ENCODE measurements at regions not wholly inside any gene's neighbourhood (a gene's known extent, or its start where the extent isn't known, plus 50 kb on each side); places are given as distances from the start of the nearest gene placed in this dataset.
"Not testable (repeated sequence)": the region's sequence is repeated elsewhere in the genome, so short reads cannot be mapped to it uniquely, and the experiment has no call there.

- no peak for DNase-seq (ENCODE audit: low read depth)
- no peaks in the 10 kb centered on the region for H3K36me3 ChIP-seq (ENCODE audit: control insufficient read depth, insufficient read depth, low read length)
- H3K27me3 ChIP-seq (ENCODE audit: control insufficient read depth, insufficient read depth, low read length): no peaks in the 10 kb centered on the region
- TF ChIP-seq CTCF (IDR thresholded peaks at IDR 0.05; ENCODE audit: insufficient read depth, low read depth, low read length): no peak
- ChIA-PET CTCF (no interaction called here), POLR2A (no interaction called here)
- no peak overlapping the region for H3K4me3 ChIP-seq (ENCODE audit: low read depth, low read length)
Observed at GRCh38 chr2:184444217-184444616, 154.1 kb upstream of the ZNF804A start.

- ChIA-PET CTCF (no interaction called here), POLR2A (no interaction called here)
- no peaks in the 10 kb centered on the region for H3K36me3 ChIP-seq (ENCODE audit: control insufficient read depth, insufficient read depth, low read length)
- no peak for DNase-seq (ENCODE audit: low read depth)
- no peak overlapping the region for H3K4me3 ChIP-seq (ENCODE audit: low read depth, low read length)
- no peaks in the 10 kb centered on the region for H3K27me3 ChIP-seq (ENCODE audit: control insufficient read depth, insufficient read depth, low read length)
- no peak for TF ChIP-seq CTCF (IDR thresholded peaks at IDR 0.05; ENCODE audit: insufficient read depth, low read depth, low read length)
Observed at GRCh38 chr2:184444623-184445223, 153.6 kb upstream of the ZNF804A start.

- Histone ChIP-seq H3K36me3 (ENCODE audit: control insufficient read depth, insufficient read depth, low read length) (no peaks in the 10 kb centered on the region), H3K27me3 (ENCODE audit: control insufficient read depth, insufficient read depth, low read length) (no peaks in the 10 kb centered on the region), H3K4me3 (ENCODE audit: low read depth, low read length) (no peak overlapping the region)
- POLR2A ChIA-PET: no interaction called here
- CTCF ChIA-PET: no interaction called here
- TF ChIP-seq CTCF (IDR thresholded peaks at IDR 0.05; ENCODE audit: insufficient read depth, low read depth, low read length): no peak
- DNase-seq (ENCODE audit: low read depth): no peak
Observed at GRCh38 chr2:184449760-184450159, 148.6 kb upstream of the ZNF804A start.

- Histone ChIP-seq H3K36me3 (ENCODE audit: control insufficient read depth, insufficient read depth, low read length) (no peaks in the 10 kb centered on the region), H3K27me3 (ENCODE audit: control insufficient read depth, insufficient read depth, low read length) (no peaks in the 10 kb centered on the region), H3K4me3 (ENCODE audit: low read depth, low read length) (no peak overlapping the region)
- DNase-seq (ENCODE audit: low read depth): no peak
- no peak for TF ChIP-seq CTCF (IDR thresholded peaks at IDR 0.05; ENCODE audit: insufficient read depth, low read depth, low read length)
- CTCF ChIA-PET: no interaction called here
- POLR2A ChIA-PET: no interaction called here
Observed at GRCh38 chr2:184452907-184453306, 145.4 kb upstream of the ZNF804A start.

- CTCF ChIA-PET: no interaction called here
- Histone ChIP-seq H3K36me3 (ENCODE audit: control insufficient read depth, insufficient read depth, low read length) (no peaks in the 10 kb centered on the region), H3K4me3 (ENCODE audit: low read depth, low read length) (no peak overlapping the region), H3K27me3 (ENCODE audit: control insufficient read depth, insufficient read depth, low read length) (no peaks in the 10 kb centered on the region)
- POLR2A ChIA-PET: no interaction called here
- no peak for DNase-seq (ENCODE audit: low read depth)
- no peak for TF ChIP-seq CTCF (IDR thresholded peaks at IDR 0.05; ENCODE audit: insufficient read depth, low read depth, low read length)
Observed at GRCh38 chr2:184455624-184456023, 142.7 kb upstream of the ZNF804A start.

GRCh38 chr2:184456693-184457092 is 141.6 kb upstream of the ZNF804A start:
- POLR2A ChIA-PET; DNase-seq (ENCODE audit: low read depth); H3K4me3 ChIP-seq (ENCODE audit: low read depth, low read length); H3K36me3 ChIP-seq (ENCODE audit: control insufficient read depth, insufficient read depth, low read length); H3K27me3 ChIP-seq (ENCODE audit: control insufficient read depth, insufficient read depth, low read length); CTCF ChIA-PET: not testable (repeated sequence)

All from BJ (cell line).